RPMI8226 (cell line): ENCODE measurements at regions not wholly inside any gene's neighbourhood (a gene's known extent, or its start where the extent isn't known, plus 50 kb on each side); places are given as distances from the start of the nearest gene placed in this dataset.
"Not testable (repeated sequence)": the region's sequence is repeated elsewhere in the genome, so short reads cannot be mapped to it uniquely, and the experiment has no call there.

Source experiments
- DNase-seq: peaks from one replicate; pipeline ENCODE4 v3.0.0-alpha.2; 2015

DNA sequence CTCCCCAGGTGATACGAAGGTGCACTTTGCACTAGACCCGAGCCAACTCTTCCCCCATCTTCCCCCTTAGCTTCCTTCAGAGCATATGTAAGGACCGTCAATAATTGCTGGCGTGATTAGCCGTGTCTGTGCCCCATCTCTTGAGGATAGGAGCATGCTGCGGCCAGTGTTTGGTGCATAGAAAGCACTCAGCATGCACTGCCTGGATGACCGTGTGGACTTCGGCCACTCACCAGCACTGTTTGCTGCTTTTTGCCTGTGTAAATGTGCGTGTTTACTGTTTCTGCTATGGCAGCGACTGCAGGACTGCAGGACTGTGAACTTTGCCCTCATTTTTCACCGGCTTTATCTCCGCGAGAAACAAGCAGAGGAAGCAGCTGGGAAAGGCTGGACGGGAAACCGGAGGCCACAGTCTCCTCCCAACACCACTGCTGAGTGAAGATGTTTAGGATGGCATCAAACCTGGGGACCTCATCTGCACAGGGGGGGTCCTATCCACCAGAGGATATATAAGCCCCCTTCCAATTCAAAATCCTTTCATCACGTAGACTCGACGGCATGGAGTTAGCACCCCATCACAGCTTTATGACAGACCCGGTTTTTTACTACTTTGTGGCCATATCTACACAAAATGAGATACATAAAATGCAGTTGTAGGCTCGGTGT is 150.6 kb upstream of the AFDN start:
- no peak for DNase-seq

DNA sequence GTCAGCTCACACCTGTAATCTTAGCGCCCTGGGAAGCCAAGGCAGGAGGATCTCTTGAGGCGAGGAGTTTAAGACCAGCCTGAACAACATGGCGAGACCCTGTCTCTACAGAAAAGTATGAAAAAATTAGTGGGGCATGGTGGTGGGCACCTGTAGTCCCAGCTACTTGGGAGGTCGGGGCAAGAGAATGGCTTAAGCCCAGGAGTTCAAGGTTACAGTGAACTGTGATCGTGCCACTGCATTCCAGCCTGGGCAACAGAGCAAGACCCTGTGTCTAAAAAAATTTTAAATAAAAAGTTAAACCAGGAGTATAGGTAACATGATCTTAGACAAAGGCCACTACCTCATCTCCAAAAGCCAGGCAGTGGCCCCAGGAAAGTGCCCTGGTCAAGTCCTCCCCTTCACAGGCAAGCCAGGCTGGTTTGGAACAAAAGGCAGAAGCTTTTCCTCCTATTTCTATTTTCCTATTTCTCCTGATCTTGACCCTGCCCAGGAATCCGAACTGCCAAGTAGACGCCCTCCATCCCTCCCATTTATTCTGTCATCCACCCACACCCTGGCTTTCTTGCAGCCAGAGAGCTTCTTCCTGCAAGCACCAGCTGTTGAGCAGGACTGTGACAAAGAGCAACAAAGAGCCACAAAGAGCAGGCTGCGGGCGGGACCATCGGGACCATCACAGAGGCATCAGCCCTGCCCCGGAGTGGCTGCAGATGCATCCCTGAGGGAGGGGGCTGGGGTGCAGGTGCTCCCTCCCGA is 149.9 kb upstream of the AFDN start:
- DNase-seq: no peak

DNA sequence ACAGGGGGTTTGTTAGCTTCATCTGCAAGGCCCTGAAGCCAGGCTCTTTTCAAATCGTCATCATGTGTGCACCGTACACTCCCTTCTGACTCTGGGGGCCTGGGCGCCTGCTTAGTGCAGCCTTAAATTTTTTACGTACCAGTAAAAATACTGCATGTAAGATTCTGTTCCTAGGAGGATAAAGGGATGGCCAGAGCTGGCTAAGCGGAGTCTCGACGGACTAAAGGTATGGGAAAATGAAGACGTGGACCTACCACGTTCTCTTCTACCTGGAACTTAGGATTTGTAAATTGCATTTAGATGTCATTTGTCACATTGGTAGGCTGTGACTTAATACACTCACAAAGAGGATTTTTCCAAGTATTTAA is 149.3 kb upstream of the AFDN start:
- no peak for DNase-seq

DNA sequence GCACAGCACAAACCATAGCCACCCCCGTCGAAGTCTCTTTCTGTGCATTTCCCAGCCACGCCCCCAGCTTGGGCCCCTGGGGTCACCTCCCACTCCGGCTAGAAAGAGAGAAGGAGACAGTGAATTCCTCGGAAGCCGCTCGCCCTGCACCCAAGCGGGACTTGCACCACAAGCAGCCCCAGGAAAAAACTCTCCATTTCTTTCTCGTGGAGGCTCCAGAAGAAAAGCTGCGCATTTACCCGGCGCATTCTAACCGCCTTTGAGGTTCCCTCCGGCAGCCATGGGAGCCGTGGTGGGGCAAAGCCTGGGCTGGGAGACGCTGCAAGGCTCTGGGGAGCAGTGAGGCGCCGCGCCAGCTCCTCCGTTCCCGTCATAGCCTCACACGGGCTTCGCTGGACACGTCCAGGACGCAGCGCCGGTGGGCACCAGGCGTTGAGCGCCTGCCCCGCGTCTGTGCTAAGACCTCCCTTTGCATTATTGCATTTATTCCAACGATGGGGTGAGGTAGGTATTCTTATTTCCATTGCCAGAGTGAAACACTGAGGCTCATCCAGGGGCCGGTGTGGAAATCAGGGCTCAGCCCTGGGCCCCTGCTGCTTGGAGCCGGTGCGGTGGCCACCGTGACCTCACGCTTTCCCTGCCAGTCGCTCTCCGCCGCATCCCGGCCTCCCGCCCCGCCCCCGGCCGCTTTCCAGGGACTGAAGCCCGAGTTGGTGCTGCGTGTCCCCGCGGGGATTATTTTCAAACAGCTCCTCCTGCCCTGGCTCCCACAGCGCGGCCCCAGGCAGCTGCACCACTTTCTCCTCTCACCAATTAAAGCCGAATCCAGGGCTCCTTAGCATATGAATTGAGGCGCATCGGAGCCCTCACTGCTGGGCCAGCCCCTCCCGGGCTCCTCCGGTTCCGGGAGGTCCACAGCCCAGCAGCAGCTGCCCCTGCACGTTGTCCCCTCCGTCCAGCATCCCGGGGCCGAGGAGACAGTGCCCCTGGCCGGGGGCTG is 148.3 kb upstream of the AFDN start:
- DNase-seq: no peak

- no peak for DNase-seq
These were observed 147.5 kb upstream of the AFDN start for GRCh38 chr6:167679122-167679736.

GRCh38 chr6:167679790-167680604 is 146.7 kb upstream of the AFDN start:
- no peak for DNase-seq

DNA sequence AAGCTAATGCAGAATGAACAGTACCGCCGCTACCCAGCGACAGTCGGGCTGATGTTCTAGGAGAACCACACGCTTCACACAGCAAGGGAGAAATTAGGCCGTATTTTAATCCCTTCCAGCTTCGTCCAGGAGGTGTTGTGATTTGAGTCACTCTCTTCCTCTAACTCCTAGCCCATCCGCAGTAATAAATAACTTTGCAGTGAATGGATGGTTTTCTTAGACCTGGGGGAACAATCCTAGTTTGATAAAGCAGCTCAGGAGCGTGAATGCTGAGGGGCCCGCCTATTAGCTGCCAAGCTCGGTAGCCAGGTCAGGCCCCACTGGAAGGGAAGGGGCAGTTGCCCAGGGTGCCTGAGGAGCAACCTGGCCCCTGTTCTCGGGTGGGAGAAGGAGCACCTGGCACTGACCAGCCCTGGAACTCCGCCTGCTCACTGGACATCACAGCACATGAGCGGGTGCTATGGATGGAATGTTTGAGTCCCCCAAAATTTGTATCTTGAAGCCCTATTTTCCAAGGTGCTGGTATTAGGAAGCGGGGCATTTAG is 146.0 kb upstream of the AFDN start:
- no peak for DNase-seq

GRCh38 chr6:167682125-167682524 is 144.6 kb upstream of the AFDN start:
- DNase-seq: no peak

DNA sequence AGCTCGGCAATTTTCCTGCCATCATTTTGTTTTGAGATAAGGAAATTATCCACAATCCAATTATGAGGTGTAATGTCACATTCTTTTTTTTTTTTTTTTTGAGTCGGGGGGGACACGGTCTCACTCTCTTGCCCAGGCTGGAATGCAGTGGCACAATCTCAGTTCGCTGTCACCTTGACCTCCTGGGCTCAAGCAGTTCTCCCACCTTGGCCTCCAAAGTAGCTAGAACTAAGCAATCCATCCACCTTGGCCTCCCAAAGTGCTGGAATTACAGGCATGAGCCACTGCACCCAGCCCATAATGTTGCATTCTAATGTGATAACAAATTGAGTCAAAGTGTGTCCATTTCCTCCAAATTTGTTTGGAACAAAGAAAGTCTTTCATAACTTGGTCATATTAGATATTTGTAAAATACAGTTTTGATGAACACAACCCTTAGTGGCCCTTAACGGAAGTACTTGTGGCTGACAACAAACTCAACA is 144.1 kb upstream of the AFDN start:
- no peak for DNase-seq

DNA sequence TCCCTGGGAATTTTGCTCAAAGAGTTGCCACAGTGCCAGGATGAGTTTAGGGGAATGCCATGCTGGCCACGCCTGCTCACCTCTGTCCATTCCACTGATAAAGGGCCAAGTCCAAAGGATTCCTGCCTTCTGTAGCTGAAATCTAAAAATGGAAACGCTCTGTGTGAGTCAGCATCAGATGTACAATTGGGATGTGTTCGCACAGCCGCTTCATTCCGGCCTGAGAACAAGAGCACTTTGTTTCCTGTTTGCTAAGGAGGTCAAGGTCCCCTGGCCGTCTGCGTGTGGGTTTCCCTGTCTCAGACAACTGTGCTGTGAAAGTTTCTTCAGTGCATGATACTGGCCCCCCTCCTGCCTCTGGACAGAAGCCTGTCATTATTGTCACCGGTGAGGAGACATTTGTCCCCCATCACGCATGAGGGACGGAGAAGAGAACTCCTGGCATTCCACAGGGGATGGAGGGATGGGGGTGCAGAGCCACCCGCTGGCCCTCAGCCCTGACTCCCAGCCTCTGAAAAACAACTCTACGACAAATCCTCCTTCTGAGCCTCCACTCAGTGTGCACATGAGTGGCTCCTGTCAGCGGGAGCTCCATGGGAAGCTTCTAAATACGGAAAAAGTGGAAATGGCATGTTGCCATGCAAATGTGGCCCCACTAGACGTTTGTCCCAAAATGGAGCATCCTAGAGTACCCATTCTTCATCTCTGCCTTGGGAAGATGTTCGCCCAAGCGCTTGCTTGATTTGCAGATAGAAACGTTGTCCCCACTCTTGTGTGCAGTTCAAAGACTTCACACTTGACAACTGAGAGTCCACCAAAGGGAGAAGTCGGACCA is 143.5 kb upstream of the AFDN start:
- no peak for DNase-seq

DNA sequence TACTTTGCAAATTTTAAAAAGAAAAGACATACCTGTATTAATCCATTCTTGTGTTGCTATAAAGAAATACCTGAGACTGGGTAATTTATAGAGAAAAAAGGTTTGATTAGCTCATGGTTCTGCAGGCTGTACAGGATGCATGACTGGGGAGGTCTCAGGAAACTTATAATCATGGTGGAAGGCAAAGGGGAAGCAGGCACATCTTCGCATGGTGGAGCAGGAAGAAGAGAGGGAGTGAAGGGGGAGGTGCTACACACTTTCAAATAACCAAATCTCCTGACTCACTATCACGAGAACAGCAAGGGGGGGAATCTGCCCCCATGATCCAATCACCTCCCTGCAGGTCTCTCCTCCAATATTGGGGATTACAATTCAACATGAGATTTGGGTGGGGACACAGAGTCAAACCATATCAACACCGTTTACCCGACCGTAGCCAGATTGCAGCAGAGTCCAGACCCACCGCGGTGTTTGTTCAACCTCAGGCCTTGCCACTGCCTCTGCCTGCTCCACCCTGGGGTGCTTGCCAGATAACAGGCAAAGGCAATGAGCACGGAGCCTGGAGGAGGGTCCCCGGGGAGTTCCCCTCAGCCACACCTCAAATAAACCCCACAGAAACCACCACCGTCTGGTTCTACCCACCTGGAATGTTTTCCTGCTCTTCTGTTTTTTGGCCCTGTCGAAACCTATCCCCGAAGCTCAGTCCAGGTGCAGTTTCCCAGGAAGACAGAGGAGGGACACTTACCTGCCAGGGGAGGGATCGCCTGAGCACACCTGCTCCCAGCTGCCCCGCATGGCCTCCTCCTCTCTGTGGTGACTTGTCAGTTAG is 142.2 kb upstream of the AFDN start:
- DNase-seq: no peak

DNA sequence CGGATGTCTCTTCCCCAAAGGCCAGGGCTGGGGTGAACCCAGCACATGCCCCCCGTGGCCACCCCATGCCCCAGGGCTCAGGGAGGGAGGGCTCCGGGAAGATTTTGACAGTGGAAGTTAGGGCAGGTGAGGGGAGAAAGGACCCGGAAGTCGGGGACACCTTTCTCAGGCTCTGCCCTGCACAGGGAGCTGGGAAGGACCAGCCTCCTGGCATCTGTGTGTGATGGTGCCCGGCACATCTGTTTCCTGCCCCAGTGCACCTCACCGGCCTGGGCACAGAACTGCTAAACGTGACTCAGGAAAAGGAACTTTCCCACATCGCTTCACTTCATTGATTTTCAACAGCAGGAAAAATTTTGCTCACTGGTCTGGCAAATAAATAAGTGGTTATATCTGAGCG is 141.1 kb upstream of the AFDN start:
- no peak for DNase-seq

GRCh38 chr6:167686204-167686893 is 140.4 kb upstream of the AFDN start:
- DNase-seq: no peak

DNA sequence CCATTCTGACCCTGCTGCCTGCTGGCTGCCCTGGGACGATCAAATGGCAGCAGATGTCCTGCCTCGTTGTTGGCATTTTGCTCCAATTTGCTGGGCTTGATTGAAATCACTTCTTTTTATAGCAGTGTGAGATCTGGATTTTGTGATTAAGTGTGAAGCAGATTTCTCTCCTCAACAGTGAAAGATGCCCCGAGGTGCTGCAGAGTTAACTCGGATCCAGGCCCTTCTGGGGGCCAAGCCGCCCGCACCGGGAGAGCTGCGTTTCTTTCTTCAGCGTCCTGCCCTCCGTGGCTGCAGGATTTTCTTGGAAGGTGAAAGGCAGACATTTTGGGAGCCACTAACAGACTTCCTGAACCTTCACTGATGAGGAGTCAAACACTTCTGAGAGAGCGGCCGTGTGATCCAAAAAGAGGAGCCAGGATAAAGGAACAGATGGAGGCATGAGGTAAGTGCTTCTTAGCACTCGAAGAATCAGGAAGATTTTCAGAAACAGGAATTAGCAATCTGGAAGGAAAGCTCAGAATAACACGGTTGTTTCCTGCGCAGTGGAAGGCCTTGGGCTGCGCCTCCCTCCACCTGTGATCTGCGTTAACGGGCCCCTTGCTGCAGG is 139.5 kb upstream of the AFDN start:
- DNase-seq: no peak

DNA sequence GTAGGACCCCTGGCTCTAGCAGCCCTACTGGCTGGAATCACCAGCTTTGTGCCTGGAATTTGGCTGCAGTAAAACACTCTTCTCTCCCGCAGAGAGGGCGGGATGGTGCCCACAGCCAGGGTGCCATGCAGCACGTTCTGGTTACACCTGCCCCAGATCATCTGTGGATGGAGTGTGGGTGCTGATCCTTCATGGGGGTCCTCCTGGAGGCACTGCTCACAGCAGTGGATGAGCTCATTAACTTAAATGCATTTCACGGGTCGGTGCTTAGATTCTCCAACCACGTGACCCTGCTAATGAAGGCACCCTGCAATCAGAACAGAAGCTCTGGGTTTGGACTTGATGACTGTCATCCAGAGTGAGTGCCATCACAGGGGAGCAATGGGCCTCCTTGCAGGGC is 138.6 kb upstream of the AFDN start:
- no peak for DNase-seq

GRCh38 chr6:167689278-167689677 is 137.4 kb upstream of the AFDN start:
- DNase-seq: no peak

GRCh38 chr6:167689751-167690150 is 137.0 kb upstream of the AFDN start:
- DNase-seq: no peak

DNA sequence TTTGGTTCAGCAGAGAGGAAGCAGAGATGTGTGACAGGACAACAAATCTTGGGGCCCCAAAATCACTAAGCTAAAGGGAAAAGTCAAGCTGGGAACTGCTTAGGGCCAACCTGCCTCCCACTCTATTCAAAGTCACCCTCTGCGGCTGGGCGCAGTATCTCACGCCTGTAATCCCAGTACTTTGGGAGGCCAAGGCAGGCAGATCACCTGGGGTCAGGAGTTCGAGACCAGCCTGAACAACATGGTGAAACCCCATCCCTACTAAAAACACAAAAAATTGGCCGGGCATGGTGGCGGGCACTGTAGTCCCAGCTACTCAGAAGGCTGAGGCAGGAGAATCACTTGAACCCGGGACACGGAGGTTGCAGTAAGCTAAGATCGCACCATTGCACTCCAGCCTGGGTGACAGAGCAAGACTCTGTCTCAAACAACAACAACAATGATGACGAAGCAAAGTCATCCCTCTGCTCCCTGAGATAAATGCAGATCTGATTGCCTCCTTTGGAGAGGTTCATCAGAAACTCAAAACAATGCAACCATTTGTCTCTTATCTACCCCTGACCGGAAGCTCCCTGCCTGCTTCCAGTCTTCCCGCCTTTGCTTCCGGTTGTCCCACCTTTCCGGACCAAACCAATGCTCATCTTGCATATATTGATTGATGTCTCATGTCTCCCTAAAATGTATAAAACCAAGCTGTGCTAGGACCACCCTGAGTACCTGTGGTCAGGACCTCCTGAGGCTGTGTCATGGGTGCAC is 136.4 kb upstream of the AFDN start:
- not testable (repeated sequence) for DNase-seq
